GDM1 (cell line): ENCODE measurements at regions not wholly inside any gene's neighbourhood (a gene's known extent, or its start where the extent isn't known, plus 50 kb on each side); places are given as distances from the start of the nearest gene placed in this dataset.

Source experiments
- DNase-seq: peaks from one replicate; lab custom pipeline; 2025; lab: John Stamatoyannopoulos, UW

GRCh38 chr4:108328383-108328732, 159.6 kb upstream of the LEF1 start:
- no peak for DNase-seq

DNA sequence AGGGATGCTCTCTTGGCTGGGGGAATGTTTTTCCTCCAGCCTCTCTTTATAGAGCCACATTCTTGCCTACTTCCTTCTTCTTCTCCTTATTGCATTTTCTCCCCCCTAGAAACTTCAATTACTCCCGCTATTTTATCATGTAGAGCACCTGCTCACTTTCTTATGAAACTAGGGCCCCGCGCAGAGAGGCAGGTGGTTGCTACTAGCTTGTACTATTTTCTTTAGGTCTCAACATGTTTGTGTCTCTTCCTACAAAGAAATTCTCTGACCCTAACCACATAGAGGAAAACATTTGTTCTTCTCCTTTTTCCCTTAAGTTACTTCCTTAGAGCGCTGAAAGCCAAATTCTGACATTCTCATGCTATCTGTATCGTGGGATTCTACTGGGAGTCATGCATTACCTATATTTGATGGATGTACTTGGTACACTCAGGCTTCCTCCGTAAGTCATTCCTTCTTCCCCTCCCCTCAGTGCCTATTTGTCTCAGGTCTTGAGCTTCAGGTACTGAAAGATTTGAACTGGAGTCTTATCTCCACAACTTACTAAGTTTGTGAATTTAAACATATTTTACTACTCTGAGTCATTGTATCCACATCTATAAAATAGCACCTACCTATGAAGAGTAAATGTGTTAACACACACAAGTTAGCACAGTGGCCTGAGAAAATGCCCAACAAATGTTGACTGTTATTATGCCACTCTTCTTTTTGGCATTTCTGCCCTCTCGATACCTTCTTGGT, 159.1 kb upstream of the LEF1 start:
- no peak for DNase-seq

GRCh38 chr4:108325561-108325960, 156.8 kb upstream of the LEF1 start:
- DNase-seq, result no peak

- DNase-seq, result no peak
These were observed 155.7 kb upstream of the LEF1 start for GRCh38 chr4:108324450-108324849.

GRCh38 chr4:108322497-108322896, 153.8 kb upstream of the LEF1 start:
- no peak for DNase-seq

DNA sequence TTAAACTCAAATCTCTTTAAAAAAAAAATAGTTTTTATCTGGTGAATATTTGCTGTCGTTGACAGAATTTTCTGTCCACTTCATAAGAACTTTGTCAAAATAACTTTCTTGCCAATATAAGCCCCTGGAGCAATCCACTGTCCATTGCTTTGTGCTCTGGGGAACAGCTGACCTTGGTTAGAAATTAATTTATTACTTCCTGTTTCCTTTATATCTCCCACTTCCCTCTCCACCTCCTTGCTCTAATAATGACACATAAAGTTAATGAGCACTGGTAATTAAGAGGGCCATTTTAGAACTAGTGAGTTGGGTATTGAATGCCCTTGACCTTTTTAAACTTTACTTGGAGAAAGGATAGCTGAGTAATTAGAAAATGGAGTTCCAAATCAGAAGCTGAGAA, 151.3 kb upstream of the LEF1 start:
- no peak for DNase-seq

- DNase-seq, result no peak
These were observed 148.6 kb upstream of the LEF1 start for GRCh38 chr4:108317377-108317776.

DNA sequence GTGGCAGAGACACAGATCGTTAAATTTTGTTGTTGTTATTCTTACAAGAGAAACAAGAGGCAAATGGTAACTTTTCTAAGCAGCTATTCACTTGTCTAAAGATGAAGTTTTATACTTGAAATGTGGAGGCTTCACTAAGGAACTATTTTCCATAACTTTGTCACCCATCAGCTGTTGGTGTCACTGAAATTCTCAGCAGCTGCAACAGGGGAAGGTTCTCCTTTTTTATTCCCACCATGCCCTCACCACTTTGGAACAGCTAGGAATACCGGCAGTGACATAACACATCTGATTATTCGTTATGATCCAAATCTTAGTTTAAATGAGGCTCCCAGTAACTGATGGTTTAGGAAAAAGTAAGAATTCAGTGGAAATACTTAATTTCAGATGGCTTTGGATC, 147.0 kb upstream of the LEF1 start:
- no peak for DNase-seq

DNA sequence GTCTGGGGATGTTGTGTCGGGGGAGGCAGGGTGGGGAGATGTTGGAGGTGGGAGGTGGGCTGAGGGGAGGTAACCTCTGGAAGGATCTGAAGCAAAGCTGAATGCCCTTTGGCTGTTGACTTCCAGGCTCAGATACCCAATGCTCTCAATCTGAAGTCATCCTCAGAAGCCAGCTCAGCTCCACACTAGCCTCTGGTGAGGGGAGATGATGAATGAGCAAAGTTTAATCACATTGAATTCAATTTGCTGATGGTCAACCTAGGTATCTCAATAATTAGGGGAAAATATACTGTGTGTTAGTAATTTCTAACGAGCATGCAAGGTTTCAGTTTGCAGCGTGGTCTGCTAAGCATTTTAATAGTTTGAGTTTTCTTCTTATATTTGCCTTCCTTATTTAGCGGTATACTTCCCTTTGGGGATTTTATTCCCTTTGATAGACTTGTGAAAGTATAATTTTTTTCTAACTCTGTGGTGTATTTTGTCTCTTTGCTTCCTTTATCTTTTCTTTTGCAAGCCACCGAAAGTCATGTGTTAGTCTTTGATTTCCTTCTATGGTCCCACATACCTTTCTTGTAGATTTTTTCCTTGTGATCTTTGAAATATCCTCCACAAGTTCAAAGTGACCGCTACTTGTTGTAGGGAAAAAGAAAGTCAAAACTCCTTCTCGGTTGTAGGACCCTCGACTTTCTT, 146.3 kb upstream of the LEF1 start:
- no peak for DNase-seq

- no peak for DNase-seq
These were observed 145.0 kb upstream of the LEF1 start for GRCh38 chr4:108313546-108314339.

- DNase-seq, result no peak
These were observed 142.6 kb upstream of the LEF1 start for GRCh38 chr4:108311313-108311712.

- DNase-seq, result no peak
These were observed 134.9 kb upstream of the LEF1 start for GRCh38 chr4:108303488-108304177.

DNA sequence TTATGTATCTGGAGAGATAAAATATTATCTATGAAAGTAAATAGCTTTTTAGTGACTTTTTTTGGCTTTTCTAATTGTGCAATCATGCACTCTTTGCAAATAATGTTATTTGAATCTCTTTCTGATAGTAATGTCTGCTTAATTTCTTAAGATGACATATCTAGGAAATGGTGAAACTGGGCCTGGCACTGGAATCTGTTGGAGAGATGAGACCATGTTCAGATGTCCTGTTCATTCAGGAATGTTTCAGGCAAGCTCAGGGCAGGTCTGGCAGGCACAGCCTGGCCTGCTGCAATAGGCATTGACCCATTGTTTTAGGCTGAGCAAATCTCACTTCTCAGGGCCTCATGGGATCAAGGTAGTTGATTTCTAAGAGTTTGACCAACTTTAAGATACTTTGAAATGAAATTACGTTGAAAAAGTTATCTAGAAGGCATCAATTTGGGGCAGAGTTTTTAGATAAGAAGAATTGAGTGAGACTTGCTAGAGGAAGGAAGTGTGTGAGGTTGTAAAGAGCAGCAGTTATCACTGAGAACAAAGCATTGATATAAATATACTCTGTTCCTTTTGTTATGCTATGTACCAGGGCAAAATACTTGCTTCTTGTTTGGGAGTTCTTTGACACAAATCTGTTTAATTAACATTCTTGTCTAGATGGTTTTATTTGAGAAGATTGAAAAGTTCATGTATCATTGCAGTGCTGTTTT, 133.0 kb upstream of the LEF1 start:
- no peak for DNase-seq

GRCh38 chr4:108297605-108298004, 128.9 kb upstream of the LEF1 start:
- no peak for DNase-seq

- no peak for DNase-seq
These were observed 123.5 kb upstream of the LEF1 start for GRCh38 chr4:108292229-108292628.

GRCh38 chr4:108291137-108291536, 122.4 kb upstream of the LEF1 start:
- DNase-seq, result no peak

DNA sequence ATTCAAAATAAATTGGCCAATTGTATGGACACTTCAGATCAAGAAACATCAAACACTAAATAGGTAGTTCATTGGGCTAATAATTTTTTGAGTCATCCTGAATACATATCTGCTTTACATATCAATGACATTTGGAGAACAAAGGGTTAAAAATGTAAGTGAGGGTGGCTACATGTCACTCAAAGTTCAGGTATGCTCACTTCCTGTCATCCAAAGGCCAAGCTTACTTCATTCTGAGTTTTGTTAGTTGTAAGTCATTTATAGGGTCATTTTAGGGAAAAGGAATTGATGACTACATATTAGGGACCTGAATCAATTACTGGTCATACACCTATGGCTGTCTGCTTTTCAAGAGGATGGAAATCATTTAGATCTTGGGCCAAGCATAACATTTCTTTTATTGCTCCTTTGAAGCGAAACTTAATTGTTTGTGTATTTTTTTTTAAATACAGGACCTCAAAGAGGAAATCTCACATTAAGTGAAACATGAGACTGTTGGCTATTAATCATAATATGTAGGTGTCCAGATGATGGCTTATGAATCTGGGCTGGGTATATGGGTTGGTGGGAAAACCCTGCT, 119.2 kb upstream of the LEF1 start:
- no peak for DNase-seq

GRCh38 chr4:108280072-108280471, 111.3 kb upstream of the LEF1 start:
- no peak for DNase-seq

DNA sequence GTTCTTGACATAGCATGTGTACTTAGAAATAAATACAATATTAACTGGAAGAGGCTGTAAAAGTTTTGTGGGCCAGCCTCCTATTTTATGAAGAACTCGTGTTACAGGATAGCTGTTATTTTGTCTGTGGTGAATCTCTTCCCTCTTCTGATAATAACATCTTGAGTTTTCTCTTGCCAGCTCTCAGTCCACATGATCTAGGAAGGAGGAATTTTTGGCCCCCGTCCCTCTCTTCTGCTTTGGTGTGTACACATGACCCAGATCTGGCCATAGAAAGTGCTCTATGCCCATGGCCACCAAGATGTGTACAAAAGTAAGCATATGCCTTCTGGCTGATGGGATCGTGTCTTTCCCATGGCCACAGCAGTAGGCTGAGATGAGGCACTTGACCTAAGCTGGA, 108.0 kb upstream of the LEF1 start:
- no peak for DNase-seq

DNA sequence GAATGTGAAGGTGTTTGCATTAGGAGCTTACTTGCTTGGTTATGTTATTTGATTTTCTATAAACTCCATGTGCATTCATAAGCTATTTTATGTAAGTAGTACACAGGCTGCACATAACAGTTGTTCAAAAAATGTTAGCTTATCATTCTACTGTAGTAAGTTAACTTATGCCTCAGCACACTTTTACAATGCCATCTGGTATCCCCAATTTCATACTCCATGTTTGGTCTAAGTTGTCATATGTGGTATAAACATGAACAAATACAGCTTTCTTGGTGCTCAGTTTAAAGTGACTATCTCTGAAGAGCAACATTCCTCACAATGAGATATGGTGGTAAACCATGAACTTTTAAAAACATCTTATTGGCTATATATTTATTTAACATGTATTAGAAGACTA, 104.3 kb upstream of the LEF1 start:
- no peak for DNase-seq

GRCh38 chr4:108272561-108272960, 103.8 kb upstream of the LEF1 start:
- no peak for DNase-seq

- no peak for DNase-seq
These were observed 103.3 kb upstream of the LEF1 start for GRCh38 chr4:108272046-108272445.
